ENCODE measurements at regions not wholly inside any gene's neighbourhood (a gene's known extent, or its start where the extent isn't known, plus 50 kb on each side); places are given as distances from the start of the nearest gene placed in this dataset.

GRCh38 chr12:59193476-59194050 is 273.3 kb upstream of the LRIG3 start:
- Histone ChIP-seq H3K27me3 (no peaks in the 10 kb centered on the region), H3K9me3 (no peaks in the 10 kb centered on the region), H3K36me3 (no peaks in the 10 kb centered on the region), H3K4me3 (no peak overlapping the region), H3K4me1 (no peaks in the 10 kb centered on the region), H3K27ac (no peak overlapping the region)
- 95% methylated on average over 1 of the region's 1 CpG for WGBS
- DNase-seq (ENCODE audit: low spot score in 2 of 2): no peak
- TF ChIP-seq POLR2A (IDR thresholded peaks at IDR 0.05) (no peak), EP300 (IDR thresholded peaks at IDR 0.05) (no peak), CTCF (IDR thresholded peaks at IDR 0.05) (no peak), POLR2AphosphoS5 (IDR thresholded peaks at IDR 0.05) (no peak)

- Histone ChIP-seq H3K27ac (no peak overlapping the region), H3K27me3 (no peaks in the 10 kb centered on the region), H3K4me1 (no peaks in the 10 kb centered on the region), H3K9me3 (no peaks in the 10 kb centered on the region), H3K36me3 (no peaks in the 10 kb centered on the region), H3K4me3 (no peak overlapping the region)
- TF ChIP-seq POLR2AphosphoS5 (IDR thresholded peaks at IDR 0.05): no peak
- TF ChIP-seq POLR2A (IDR thresholded peaks at IDR 0.05): no peak
- no peak for TF ChIP-seq CTCF (IDR thresholded peaks at IDR 0.05)
- no peak for TF ChIP-seq EP300 (IDR thresholded peaks at IDR 0.05)
- 29% methylated on average over 1 of the region's 1 CpG for whole genome bisulfite sequencing
- no peak for DNase-seq (ENCODE audit: low spot score in 2 of 2)
Observed at GRCh38 chr12:59191372-59191771, 271.1 kb upstream of the LRIG3 start.

- H3K4me3 ChIP-seq: no peak overlapping the region
- WGBS: 63% methylated on average over 3 of the region's 3 CpGs
- H3K4me1 ChIP-seq: no peaks in the 10 kb centered on the region
- H3K9me3 ChIP-seq: no peaks in the 10 kb centered on the region
- TF ChIP-seq EP300 (IDR thresholded peaks at IDR 0.05): no peak
- no peak for TF ChIP-seq CTCF (IDR thresholded peaks at IDR 0.05)
- no peak for TF ChIP-seq POLR2A (IDR thresholded peaks at IDR 0.05)
- no peak for TF ChIP-seq POLR2AphosphoS5 (IDR thresholded peaks at IDR 0.05)
- H3K27me3 ChIP-seq: no peaks in the 10 kb centered on the region
- H3K27ac ChIP-seq: no peak overlapping the region
- DNase-seq (ENCODE audit: low spot score in 2 of 2): no peak
- no peaks in the 10 kb centered on the region for H3K36me3 ChIP-seq
Observed at GRCh38 chr12:59186451-59186850, 266.1 kb upstream of the LRIG3 start.

GRCh38 chr12:59185295-59185694 is 265.0 kb upstream of the LRIG3 start:
- no peak for TF ChIP-seq POLR2A (IDR thresholded peaks at IDR 0.05)
- TF ChIP-seq POLR2AphosphoS5 (IDR thresholded peaks at IDR 0.05): no peak
- no peak for TF ChIP-seq CTCF (IDR thresholded peaks at IDR 0.05)
- TF ChIP-seq EP300 (IDR thresholded peaks at IDR 0.05): no peak
- 79% methylated on average over 4 of the region's 4 CpGs for WGBS
- Histone ChIP-seq H3K27me3 (no peaks in the 10 kb centered on the region), H3K9me3 (no peaks in the 10 kb centered on the region), H3K4me1 (no peaks in the 10 kb centered on the region), H3K27ac (no peak overlapping the region), H3K36me3 (no peaks in the 10 kb centered on the region), H3K4me3 (no peak overlapping the region)
- DNase-seq (ENCODE audit: low spot score in 2 of 2): no peak

- Histone ChIP-seq H3K9me3 (no peaks in the 10 kb centered on the region), H3K27ac (no peak overlapping the region), H3K36me3 (no peaks in the 10 kb centered on the region), H3K4me3 (no peak overlapping the region), H3K27me3 (no peaks in the 10 kb centered on the region), H3K4me1 (no peaks in the 10 kb centered on the region)
- TF ChIP-seq POLR2A (IDR thresholded peaks at IDR 0.05): no peak
- no peak for TF ChIP-seq CTCF (IDR thresholded peaks at IDR 0.05)
- no peak for TF ChIP-seq EP300 (IDR thresholded peaks at IDR 0.05)
- no peak for TF ChIP-seq POLR2AphosphoS5 (IDR thresholded peaks at IDR 0.05)
- 80% methylated on average over 3 of the region's 3 CpGs for WGBS
- no peak for DNase-seq (ENCODE audit: low spot score in 2 of 2)
Observed at GRCh38 chr12:59182658-59183455, 262.6 kb upstream of the LRIG3 start.
